HG03460 (cell line): ENCODE measurements at regions not wholly inside any gene's neighbourhood (a gene's known extent, or its start where the extent isn't known, plus 50 kb on each side); places are given as distances from the start of the nearest gene placed in this dataset.
"Not testable (repeated sequence)": the region's sequence is repeated elsewhere in the genome, so short reads cannot be mapped to it uniquely, and the experiment has no call there.

Experiments used
- ATAC-seq: cut with Tn5 transposase; IDR thresholded peaks from one replicate; pipeline ENCODE4 v1.9.1; 2021; ENCODE audit not compliant: unreplicated experiment

GRCh38 chr18:59057493-59057795 is 82.2 kb upstream of the SEC11C start:
- ATAC-seq = no peak

- no peak for ATAC-seq
Observed at GRCh38 chr18:59057969-59058368, 81.7 kb upstream of the SEC11C start.

DNA sequence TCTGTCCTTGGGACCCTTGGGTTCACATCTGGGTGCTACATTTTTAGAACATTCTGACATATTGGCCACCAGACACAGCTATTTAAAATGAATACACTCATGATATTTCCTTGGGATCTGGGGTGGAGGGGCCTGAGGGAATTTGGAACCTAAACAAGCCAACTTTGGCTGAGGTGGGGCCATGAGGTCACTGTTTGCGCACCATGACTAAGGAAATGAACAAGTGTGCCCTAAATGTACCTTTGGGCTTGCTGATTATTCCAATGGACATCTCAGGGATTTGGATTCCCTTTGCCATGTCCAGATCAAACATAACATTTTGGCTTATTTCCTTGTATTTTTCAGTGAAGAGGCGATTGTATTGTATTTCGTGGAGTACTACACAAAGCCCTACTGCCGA is 80.5 kb upstream of the SEC11C start:
- no peak for ATAC-seq

DNA sequence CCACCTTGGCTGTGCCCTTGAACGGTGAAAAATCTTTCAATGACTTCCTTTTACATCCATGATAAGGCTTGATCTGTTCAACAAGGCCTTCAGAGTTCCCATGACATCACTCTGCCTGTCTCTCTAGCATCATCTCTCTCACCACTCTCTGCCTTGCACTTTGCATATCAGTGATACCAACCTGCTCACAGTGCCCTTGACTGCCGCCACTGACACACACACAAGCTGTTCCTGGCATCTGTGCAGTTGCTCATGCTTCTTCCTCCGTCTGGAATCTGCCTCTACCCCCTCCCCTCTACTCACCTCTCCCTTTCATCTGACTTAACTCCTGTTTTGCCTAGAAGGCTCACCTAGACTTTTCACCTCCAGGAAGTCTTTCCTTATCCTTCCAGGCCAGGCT is 79.1 kb upstream of the SEC11C start:
- no peak for ATAC-seq

DNA sequence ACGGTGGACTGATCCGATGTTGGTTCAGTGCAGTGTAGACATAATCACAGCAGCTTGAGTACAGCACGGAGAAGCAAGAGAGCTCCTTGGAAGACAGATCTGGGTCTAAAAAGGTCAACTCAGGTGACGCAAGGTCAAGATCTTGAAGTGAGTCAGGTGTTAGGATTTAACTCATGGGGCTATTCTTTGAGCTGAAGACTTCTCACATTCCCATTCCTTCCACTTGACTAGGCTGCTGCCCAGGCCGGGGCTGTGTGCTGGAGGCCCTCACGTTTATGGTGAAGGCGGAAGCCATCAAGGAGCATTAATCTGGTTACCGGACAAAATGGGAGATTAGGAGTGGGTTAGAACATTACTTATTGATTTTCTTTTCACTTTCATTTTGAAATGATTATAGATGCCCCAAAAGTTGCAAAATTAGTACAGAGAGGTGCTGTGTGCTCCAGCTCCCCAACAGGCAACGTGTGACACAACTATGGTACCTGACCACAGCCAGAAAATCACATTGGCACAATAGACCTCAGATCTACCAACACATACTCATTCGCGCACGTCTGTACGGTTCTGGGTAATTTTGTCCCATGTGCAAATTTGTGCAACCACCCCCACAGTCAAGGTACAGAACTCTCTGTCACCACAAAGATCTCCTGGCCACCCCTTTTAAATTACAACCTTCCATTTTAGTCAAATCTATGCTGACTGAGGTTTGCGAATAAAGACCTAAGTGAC is 77.6 kb upstream of the SEC11C start:
- ATAC-seq = no peak

DNA sequence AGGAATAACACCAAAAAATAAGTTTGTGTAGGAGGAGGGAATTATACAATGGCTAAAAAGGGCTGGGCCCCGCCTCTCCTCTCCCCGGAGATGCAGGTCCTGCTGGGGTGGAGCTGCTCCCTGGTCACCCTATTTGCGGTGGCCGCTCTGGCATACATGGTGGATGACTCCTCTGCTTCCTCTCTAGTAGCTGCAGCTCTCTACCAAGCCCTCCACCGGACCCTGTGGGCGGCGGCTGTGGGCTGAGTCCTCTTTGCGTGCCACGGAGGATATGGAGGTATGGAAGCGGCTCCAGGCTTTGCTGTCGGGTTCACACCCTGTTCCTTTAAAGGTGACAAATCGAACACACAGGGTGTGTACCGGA is 77.1 kb upstream of the SEC11C start:
- no peak for ATAC-seq

DNA sequence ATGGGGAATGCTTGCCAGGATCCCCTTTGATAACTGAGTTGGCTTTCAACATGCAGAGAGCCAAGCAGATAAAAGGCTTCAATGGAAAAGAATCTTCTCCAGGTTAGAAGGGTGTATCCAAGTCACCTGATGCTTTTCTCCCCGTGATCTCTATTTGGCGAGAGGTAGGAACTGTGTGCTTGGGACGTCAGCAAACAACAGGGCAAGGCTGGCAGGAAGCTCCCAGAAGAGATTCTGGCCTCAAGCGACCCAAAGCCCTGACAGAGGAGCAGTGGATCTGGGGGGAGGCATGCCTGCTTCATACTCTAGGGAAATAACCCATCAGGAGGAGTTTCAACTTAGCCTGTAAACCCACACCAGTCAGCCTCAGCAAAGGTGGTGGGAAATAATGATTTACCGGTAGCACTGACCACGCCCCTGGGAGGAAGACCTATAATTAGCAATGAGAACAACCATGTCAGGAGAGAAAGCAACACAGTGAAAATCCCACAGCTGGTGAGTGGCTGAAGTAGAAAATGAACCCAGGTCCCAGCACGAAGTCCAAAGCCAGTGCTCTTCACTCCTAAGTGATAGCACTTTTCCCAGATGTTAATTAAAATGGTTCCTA is 76.3 kb upstream of the SEC11C start:
- ATAC-seq = no peak

DNA sequence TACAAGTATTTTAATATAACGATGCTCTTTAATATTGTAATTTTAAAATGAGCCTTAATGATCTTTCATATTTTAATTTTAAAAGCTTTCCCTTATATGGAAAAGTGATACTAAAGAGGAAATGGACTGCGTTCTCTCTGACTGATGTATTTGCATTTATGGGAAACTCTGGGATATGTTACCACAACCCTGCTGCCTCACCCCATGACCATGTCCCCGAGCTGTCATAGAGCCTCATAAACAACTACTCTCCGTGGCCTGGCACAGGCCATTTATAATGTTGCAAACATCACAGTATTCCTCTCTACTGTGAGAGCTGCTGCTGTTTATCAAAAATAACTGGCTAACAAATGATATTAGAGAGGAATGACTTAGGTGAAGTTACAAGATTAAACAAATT is 75.8 kb upstream of the SEC11C start:
- no peak for ATAC-seq

- no peak for ATAC-seq
Observed at GRCh38 chr18:59065684-59066083, 74.0 kb upstream of the SEC11C start.

GRCh38 chr18:59067873-59068272 is 71.8 kb upstream of the SEC11C start:
- no peak for ATAC-seq

DNA sequence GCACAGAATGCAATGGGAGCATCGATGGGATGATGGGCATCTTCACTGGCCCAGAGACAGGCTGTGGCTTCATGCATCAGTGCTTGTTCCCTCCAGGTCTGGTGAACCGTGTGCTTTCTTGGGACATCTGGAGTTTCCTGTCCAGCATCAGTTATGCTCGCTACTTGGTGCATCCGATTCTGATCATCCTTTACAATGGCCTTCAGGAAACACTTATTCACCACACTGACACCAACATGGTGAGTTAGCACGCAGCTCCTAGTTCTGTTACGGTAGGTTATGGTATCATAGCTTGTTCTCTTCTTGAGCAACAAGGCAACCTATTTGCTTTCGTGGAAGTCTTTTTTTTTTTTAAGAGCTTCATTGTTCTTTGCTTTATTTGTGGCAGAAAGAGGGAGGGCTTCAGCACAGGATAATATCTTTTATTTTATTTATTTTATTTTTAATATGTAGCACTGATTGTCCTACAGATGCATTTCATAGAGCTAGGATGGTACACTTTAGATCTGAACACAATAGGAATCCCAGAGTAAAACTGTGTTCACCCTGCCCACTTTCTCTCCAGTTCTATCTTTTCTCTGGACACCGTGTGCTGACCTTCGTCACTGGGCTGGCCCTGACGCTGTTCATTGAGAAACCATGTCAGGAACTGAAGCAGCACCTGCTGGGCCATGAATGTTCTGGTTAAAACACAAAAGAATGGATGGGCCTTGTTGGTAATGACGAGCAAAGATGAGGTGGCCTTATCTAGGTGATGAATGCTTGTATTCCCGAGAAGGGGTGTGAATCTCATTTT is 71.2 kb upstream of the SEC11C start:
- ATAC-seq = no peak

DNA sequence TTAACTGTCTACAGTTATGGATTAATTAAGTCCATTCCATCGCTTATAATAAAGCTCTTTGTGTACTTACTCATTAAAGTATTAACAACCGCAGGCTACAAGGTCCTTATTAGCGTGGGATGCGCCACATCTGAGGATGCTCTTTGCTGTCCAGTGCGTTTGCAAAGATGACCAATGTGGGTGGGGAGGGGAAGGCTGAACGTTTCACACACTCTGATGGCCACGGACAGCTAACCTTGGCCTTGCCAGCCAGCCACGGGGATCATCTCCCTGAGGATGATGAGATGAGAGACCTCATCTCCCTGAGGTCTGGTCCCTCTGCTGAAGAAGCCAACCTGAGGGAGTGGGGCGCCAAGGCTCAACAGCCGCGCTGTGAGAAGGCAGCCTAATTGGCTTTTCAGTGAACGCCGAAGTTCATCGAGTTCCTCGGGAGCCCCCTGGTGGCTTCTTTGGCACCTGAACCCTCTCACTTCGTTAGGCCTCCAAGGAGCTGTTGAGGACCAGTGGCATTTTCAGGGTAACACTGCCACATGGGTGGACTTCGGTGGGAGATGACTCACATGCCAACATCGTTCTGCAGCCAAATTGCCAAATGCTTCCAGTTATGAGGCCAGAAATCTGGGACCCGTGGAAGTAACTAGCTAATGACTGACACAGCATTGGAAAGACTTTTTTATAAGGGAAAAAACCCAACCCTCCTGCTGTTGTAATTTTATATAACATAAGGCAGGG is 69.3 kb upstream of the SEC11C start:
- peak; percentile 68 for ATAC-seq

- peak; percentile 45 for ATAC-seq
Observed at GRCh38 chr18:59072727-59073421, 66.8 kb upstream of the SEC11C start.

DNA sequence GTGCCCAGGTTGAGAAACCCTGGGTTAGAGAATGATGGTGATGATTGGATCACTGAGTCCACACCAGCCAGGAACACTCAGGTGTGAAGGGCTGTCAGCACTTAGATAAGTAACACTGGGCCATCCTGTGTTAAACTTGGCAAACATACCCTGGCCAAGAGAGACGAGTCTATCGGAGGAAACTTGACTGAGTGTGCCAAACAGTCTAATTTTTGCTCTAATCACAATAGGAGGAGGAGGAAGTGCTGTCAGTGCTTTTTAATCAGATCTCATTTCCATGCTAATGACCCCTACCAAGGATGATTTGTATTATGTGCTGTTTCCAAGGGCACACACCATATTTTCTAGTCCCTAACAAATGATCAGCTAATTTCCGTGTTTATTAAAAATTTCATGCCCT is 63.8 kb upstream of the SEC11C start:
- no peak for ATAC-seq

GRCh38 chr18:59079264-59079663 is 60.4 kb upstream of the SEC11C start:
- no peak for ATAC-seq

GRCh38 chr18:59079687-59080501 is 59.8 kb upstream of the SEC11C start:
- ATAC-seq = not testable (repeated sequence)

GRCh38 chr18:59083136-59083818 is 56.4 kb upstream of the SEC11C start:
- ATAC-seq = no peak

DNA sequence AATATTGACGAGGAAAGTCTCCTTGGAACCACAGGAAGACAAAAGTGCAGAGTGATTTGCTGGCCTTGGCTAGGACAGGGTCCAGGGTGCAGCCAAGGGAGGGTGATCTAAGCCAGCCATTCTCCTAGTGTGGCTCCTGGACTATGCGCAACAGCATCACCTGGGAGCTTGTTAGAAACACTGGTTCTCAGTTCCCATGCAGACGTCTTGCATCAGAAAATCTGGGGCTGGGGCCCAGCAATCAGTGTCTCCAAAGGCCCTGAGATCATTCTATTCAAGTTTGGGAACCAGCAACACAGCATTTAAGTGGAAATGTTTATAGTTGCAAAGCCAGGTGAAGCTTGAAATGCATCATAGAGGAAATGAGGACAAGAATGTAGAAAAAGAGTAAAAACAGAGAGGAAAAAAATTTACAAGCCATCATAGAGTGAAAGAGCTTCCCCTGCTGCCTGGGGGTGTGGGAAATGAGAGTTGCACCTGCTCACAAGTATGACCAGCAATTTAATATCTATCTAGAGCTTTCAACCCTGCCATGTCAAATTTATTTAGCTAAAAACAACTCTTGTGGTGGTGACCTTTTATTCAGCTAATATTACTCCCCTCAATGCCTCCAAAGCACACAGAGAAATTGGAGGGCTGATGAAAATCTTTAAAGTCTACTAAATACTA is 54.4 kb upstream of the SEC11C start:
- ATAC-seq = no peak

DNA sequence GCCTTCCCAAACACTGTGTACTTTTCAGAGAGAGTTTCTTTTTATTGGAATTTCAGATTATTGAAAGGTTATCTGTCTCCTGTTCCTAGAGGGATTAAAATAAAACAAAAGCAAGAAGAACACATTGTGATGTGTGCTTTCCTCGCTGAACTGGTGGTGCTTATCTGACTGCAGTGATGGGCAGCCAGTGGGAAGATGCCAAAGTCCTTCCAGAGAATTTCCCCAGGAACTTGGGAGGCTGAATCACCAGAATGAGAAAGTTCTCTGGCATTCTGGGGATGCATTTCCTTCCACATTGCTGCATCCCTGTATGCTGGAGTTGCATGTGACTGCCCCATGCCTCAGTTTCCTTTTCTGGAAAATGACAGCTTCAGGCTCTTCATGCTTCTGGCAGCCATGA is 53.9 kb upstream of the SEC11C start:
- ATAC-seq = no peak
